ENCODE measurements at regions not wholly inside any gene's neighbourhood (a gene's known extent, or its start where the extent isn't known, plus 50 kb on each side); places are given as distances from the start of the nearest gene placed in this dataset.

DNA sequence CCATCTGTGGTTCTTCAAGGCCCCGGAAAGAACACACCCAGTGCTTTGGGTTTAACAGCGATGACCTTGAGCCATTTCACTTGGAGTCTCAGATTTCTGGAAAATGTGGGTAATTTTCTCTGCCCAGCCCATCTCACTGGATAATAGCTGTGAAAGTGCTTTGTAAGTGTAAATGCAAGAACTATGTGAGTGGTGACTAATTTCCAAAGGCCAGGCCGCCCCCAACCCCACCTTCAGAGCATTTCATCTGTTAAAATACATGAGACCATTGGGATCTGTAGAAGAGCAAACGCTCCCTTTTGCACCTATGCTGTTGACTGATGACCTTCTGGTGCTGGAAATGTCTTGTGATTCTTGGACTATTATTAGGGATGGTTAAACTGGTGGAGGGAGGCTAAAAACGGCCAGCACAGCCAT is 196.8 kb upstream of the LPP start:
- H2BK15ac ChIP-seq (ENCODE audit: low read depth, low read length): no peak overlapping the region
- POLR2A ChIA-PET (ENCODE audit: unreplicated experiment): no interaction called here

More for the DNA sequence above, 196.8 kb upstream of the LPP start:
- no peaks in the 10 kb centered on the region for H3K9me3 ChIP-seq (ENCODE audit: control insufficient read depth, insufficient read depth, low read length)
- H2BK120ac ChIP-seq (ENCODE audit: low read depth, low read length): no peak overlapping the region
- no peak overlapping the region for H4K8ac ChIP-seq (ENCODE audit: low read depth in 2 of 2, low read length in 2 of 2)
- dilution Hi-C loops (cut with HindIII; ENCODE audit: low sequenced_read_pairs, unreplicated experiment) (no loop called here), in situ Hi-C loops (cut with MboI; ENCODE audit: low sequenced_read_pairs) (no loop called here), intact Hi-C loops (cut with micrococcal nuclease) (loop anchor here (5.0 kb wide), 1 partner anchor 210 kb away; the partner anchor contains the start of gene BCL6)
- no peaks in the 10 kb centered on the region for H3K36me3 ChIP-seq (ENCODE audit: control insufficient read depth, insufficient read depth, low read length)
- no CpG with 5 or more reads among the region's 5 CpGs for WGBS, 2 experiments (ENCODE audit: extremely low coverage in 2 of 2, insufficient read length in 1 of 2)
- H4K20me1 ChIP-seq (ENCODE audit: insufficient read depth, low read length): peaks cover 5% of the 10 kb centered on the region; the same call in 1 of the 2 replicates
- H2AFZ ChIP-seq (replicated peaks; ENCODE audit: low read length, poor library complexity): no peak overlapping the region
- no peak for TF ChIP-seq MAZ (IDR thresholded peaks at IDR 0.05; ENCODE audit: borderline replicate concordance, low read depth, low read length)
- TF ChIP-seq USF2 (IDR thresholded peaks at IDR 0.05; ENCODE audit: low read depth, low read length): no peak
- TF ChIP-seq POLR2A (IDR thresholded peaks at IDR 0.05; ENCODE audit: low read depth, low read length): no peak
- no peak for TF ChIP-seq RAD21 (IDR thresholded peaks at IDR 0.05; ENCODE audit: low read length)
- TF ChIP-seq MXI1 (IDR thresholded peaks at IDR 0.05; ENCODE audit: borderline replicate concordance, low read depth, low read length): no peak
- TF ChIP-seq RCOR1 (IDR thresholded peaks at IDR 0.05; ENCODE audit: insufficient replicate concordance, low read length): no peak
- TF ChIP-seq NFE2L2 (IDR thresholded peaks at IDR 0.05; ENCODE audit: low read depth, low read length): no peak
- H3K27me3 ChIP-seq (ENCODE audit: control insufficient read depth, insufficient read depth, low read length): peaks cover 2% of the 10 kb centered on the region
- ATAC-seq (ENCODE audit: low read depth): no peak
- H3K9ac ChIP-seq (ENCODE audit: low read depth, low read length): no peak overlapping the region
- H3K4me1 ChIP-seq (ENCODE audit: control insufficient read depth, insufficient read depth, low read length): peaks cover 14% of the 10 kb centered on the region
- H3K14ac ChIP-seq (replicated peaks; ENCODE audit: low read depth, low read length): no peak overlapping the region
- no peak overlapping the region for H4K91ac ChIP-seq (ENCODE audit: insufficient read depth, low read depth, low read length)
- no TSS peak for BruUV-seq (replicated peaks)
- no peak overlapping the region for H2BK5ac ChIP-seq (ENCODE audit: low read depth, low read length, poor library complexity, severe bottlenecking)
- no peaks in the 10 kb centered on the region for H3K79me1 ChIP-seq (ENCODE audit: low read depth in 1 of 2, low read length in 2 of 2)
- H2BK20ac ChIP-seq (ENCODE audit: low read depth, low read length): no peak overlapping the region
- peaks cover 10% of the 10 kb centered on the region; the same call in 1 of the 2 replicates for H3K9me1 ChIP-seq (ENCODE audit: insufficient read depth, low read length)
- H3K4ac ChIP-seq (ENCODE audit: low read depth, low read length): no peak overlapping the region
- no peak overlapping the region for H2AK9ac ChIP-seq (replicated peaks; ENCODE audit: low read depth, low read length, poor library complexity)
- no peak overlapping the region for H3K27ac ChIP-seq (ENCODE audit: insufficient read depth, low read length)
- H3K23ac ChIP-seq (ENCODE audit: low read depth, low read length): no peak overlapping the region
- H3K56ac ChIP-seq (ENCODE audit: extremely low read depth, insufficient read depth, low read length): no peak overlapping the region
- no peak overlapping the region for H3K4me2 ChIP-seq (ENCODE audit: low read depth, low read length)
- no peak overlapping the region for H2AK5ac ChIP-seq (ENCODE audit: low read depth, low read length)
- DNase-seq: no peak
- no peak overlapping the region for H4K5ac ChIP-seq (ENCODE audit: low read depth, low read length)
- H3K4me3 ChIP-seq (ENCODE audit: insufficient read depth, low read depth, low read length): no peak overlapping the region
- no peak overlapping the region for H3K18ac ChIP-seq (ENCODE audit: low read depth, low read length)
- CTCF ChIA-PET: no interaction called here

All from IMR-90 (cell line).